ENCODE measurements at regions not wholly inside any gene's neighbourhood (a gene's known extent, or its start where the extent isn't known, plus 50 kb on each side); places are given as distances from the start of the nearest gene placed in this dataset.

GRCh38 chr2:220837226-220837625, 734.9 kb downstream of the EPHA4 start:
- Histone ChIP-seq H3K4me3 (ENCODE audit: low read length) (no peak overlapping the region), H3K27me3 (ENCODE audit: control insufficient read depth, low read length) (no peaks in the 10 kb centered on the region), H4K20me1 (ENCODE audit: control insufficient read depth, insufficient read depth, low read depth, low read length) (no peaks in the 10 kb centered on the region), H3K79me2 (ENCODE audit: control insufficient read depth, low read length) (no peaks in the 10 kb centered on the region), H3K4me2 (ENCODE audit: low read length) (no peak overlapping the region), H3K9me2 (replicated peaks; ENCODE audit: control insufficient read depth, low read length) (no peaks in the 10 kb centered on the region), H3K4me1 (ENCODE audit: control insufficient read depth, low read length) (no peaks in the 10 kb centered on the region), H3K9me3 (ENCODE audit: control insufficient read depth, insufficient read depth, low read length) (no peaks in the 10 kb centered on the region), H3F3A (ENCODE audit: control insufficient read depth, insufficient read depth) (no peaks in the 10 kb centered on the region), H3K36me3 (ENCODE audit: control insufficient read depth, low read length) (no peaks in the 10 kb centered on the region), H3K27ac (ENCODE audit: low read depth, low read length) (no peak overlapping the region)
- no peak for TF ChIP-seq CTCF (IDR thresholded peaks at IDR 0.05; ENCODE audit: low read depth, low read length, poor library complexity, severe bottlenecking)

- H4K20me1 ChIP-seq (ENCODE audit: control insufficient read depth, insufficient read depth, low read depth, low read length): no peaks in the 10 kb centered on the region
- H3K79me2 ChIP-seq (ENCODE audit: control insufficient read depth, low read length): no peaks in the 10 kb centered on the region
- no peaks in the 10 kb centered on the region for H3K9me2 ChIP-seq (replicated peaks; ENCODE audit: control insufficient read depth, low read length)
- no peak for TF ChIP-seq CTCF (IDR thresholded peaks at IDR 0.05; ENCODE audit: low read depth, low read length, poor library complexity, severe bottlenecking)
- no peak for TF ChIP-seq EZH2phosphoT487 (IDR thresholded peaks at IDR 0.05; ENCODE audit: borderline replicate concordance, low read length)
- no peaks in the 10 kb centered on the region for H3K36me3 ChIP-seq (ENCODE audit: control insufficient read depth, low read length)
- no peaks in the 10 kb centered on the region for H3K27me3 ChIP-seq (ENCODE audit: control insufficient read depth, low read length)
- H3K4me1 ChIP-seq (ENCODE audit: control insufficient read depth, low read length): no peaks in the 10 kb centered on the region
- no peak overlapping the region for H3K4me3 ChIP-seq (ENCODE audit: low read length)
- no peaks in the 10 kb centered on the region for H3F3A ChIP-seq (ENCODE audit: control insufficient read depth, insufficient read depth)
- H3K27ac ChIP-seq (ENCODE audit: low read depth, low read length): no peak overlapping the region
- no peak overlapping the region for H3K4me2 ChIP-seq (ENCODE audit: low read length)
- no peaks in the 10 kb centered on the region for H3K9me3 ChIP-seq (ENCODE audit: control insufficient read depth, insufficient read depth, low read length)
Measured at GRCh38 chr2:220842901-220843665, 729.0 kb downstream of the EPHA4 start.

GRCh38 chr2:220845766-220846273, 726.3 kb downstream of the EPHA4 start:
- no peak overlapping the region for H3K4me2 ChIP-seq (ENCODE audit: low read length)
- H3K27me3 ChIP-seq (ENCODE audit: control insufficient read depth, low read length): no peaks in the 10 kb centered on the region
- H3K9me2 ChIP-seq (replicated peaks; ENCODE audit: control insufficient read depth, low read length): no peaks in the 10 kb centered on the region
- TF ChIP-seq CTCF (IDR thresholded peaks at IDR 0.05; ENCODE audit: low read depth, low read length, poor library complexity, severe bottlenecking): no peak
- no peak for TF ChIP-seq EZH2phosphoT487 (IDR thresholded peaks at IDR 0.05; ENCODE audit: borderline replicate concordance, low read length)
- H3K36me3 ChIP-seq (ENCODE audit: control insufficient read depth, low read length): no peaks in the 10 kb centered on the region
- no peaks in the 10 kb centered on the region for H3K4me1 ChIP-seq (ENCODE audit: control insufficient read depth, low read length)
- H3F3A ChIP-seq (ENCODE audit: control insufficient read depth, insufficient read depth): no peaks in the 10 kb centered on the region
- no peaks in the 10 kb centered on the region for H4K20me1 ChIP-seq (ENCODE audit: control insufficient read depth, insufficient read depth, low read depth, low read length)
- H3K9me3 ChIP-seq (ENCODE audit: control insufficient read depth, insufficient read depth, low read length): no peaks in the 10 kb centered on the region
- no peak overlapping the region for H3K27ac ChIP-seq (ENCODE audit: low read depth, low read length)
- no peak overlapping the region for H3K4me3 ChIP-seq (ENCODE audit: low read length)
- no peaks in the 10 kb centered on the region for H3K79me2 ChIP-seq (ENCODE audit: control insufficient read depth, low read length)
